CD14-positive monocyte (primary cell): ENCODE measurements at regions not wholly inside any gene's neighbourhood (a gene's known extent, or its start where the extent isn't known, plus 50 kb on each side); places are given as distances from the start of the nearest gene placed in this dataset.

Source experiments
- DNase-seq, 3 donors: peaks; one replicate each; pipeline ENCODE4 v3.0.0-alpha.2; 2011 to 2022
- H2AFZ ChIP-seq: 2 replicates; pipeline ENCODE4 v1.6.0; 2012; ENCODE audit warnings: mild to moderate bottlenecking, low read depth, low read length, inconsistent platforms; ENCODE audit not compliant: insufficient read depth, poor library complexity, severe bottlenecking
- H3K27ac ChIP-seq, 2 donors: 1 replicate in 1 of 2; 2 replicates in 1 of 2; pipeline ENCODE4 v1.5.1; 2012 to 2013; ENCODE audit warnings: low read length in 2 of 2, control low read depth in 1 of 2, inconsistent platforms in 1 of 2, low read depth in 1 of 2, mild to moderate bottlenecking in 1 of 2
- H3K27me3 ChIP-seq, 2 donors: one replicate each; pipeline versions ENCODE4 v1.6.0 to v1.6.1; 2011 to 2013; ENCODE audit warnings: low read length in 2 of 2; ENCODE audit not compliant: control insufficient read depth in 2 of 2, insufficient read depth in 2 of 2
- H3K36me3 ChIP-seq, 2 donors: replicated peaks in 1 of 2; 1 replicate in 1 of 2; 2 replicates in 1 of 2; pipeline versions ENCODE4 v1.5.1 to v1.6.1; 2012 to 2013; ENCODE audit warnings: low read length in 2 of 2, control low read depth in 1 of 2, inconsistent platforms in 1 of 2, mild to moderate bottlenecking in 1 of 2; ENCODE audit not compliant: insufficient read depth in 2 of 2, control insufficient read depth in 1 of 2
- H3K4me1 ChIP-seq, 2 donors: 1 replicate in 1 of 2; 2 replicates in 1 of 2; pipeline versions ENCODE4 v1.5.1 to v1.6.1; 2012 to 2013; ENCODE audit warnings: low read length in 2 of 2, control low read depth in 1 of 2, inconsistent platforms in 1 of 2, mild to moderate bottlenecking in 1 of 2, moderate library complexity in 1 of 2; ENCODE audit not compliant: insufficient read depth in 2 of 2, control insufficient read depth in 1 of 2
- H3K4me2 ChIP-seq: replicated peaks from 2 replicates; pipeline ENCODE3; 2012; ENCODE audit warnings: low read length, moderate library complexity, mild to moderate bottlenecking; ENCODE audit not compliant: poor library complexity, severe bottlenecking; ENCODE audit errors: extremely low read depth
- H3K4me3 ChIP-seq, 3 experiments: fragments of 200-600 bp in 1 of 3; sonication (generic) in 1 of 3; replicated peaks in 1 of 3; 1 replicate in 2 of 3; 2 replicates in 1 of 3; pipeline ENCODE4 v1.5.1; 2011 to 2013; ENCODE audit warnings: low read length in 3 of 3, mild to moderate bottlenecking in 3 of 3, control low read depth in 2 of 3, low read depth in 2 of 3, inconsistent platforms in 1 of 3, moderate library complexity in 1 of 3
- H3K79me2 ChIP-seq: 2 replicates; pipeline ENCODE4 v1.6.0; 2012; ENCODE audit warnings: mild to moderate bottlenecking, control low read depth, inconsistent platforms, low read length, moderate library complexity; ENCODE audit not compliant: insufficient read depth
- H3K9ac ChIP-seq: 2 replicates; pipeline ENCODE4 v1.6.0; 2017; ENCODE audit warnings: low read length, mild to moderate bottlenecking; ENCODE audit not compliant: insufficient read depth, poor library complexity, severe bottlenecking
- H3K9me3 ChIP-seq, 2 donors: replicated peaks in 1 of 2; 1 replicate in 1 of 2; 2 replicates in 1 of 2; pipeline versions ENCODE4 v1.5.1 to v1.6.1; 2012 to 2013; ENCODE audit warnings: low read length in 2 of 2, control low read depth in 1 of 2; ENCODE audit not compliant: control insufficient read depth in 1 of 2, insufficient read depth in 1 of 2
- H4K20me1 ChIP-seq: 2 replicates; pipeline ENCODE4 v1.6.0; 2012; ENCODE audit warnings: mild to moderate bottlenecking, low read length, control low read depth, moderate library complexity; ENCODE audit not compliant: insufficient read depth
- H3K27ac Mint-ChIP-seq, 7 donors: one replicate each; pipeline ENCODE4 v1.8.0; 2020; ENCODE audit warnings: mild to moderate bottlenecking in 7 of 7, mixed read lengths in 7 of 7, moderate library complexity in 6 of 7, inconsistent platforms in 2 of 7
- H3K27me3 Mint-ChIP-seq, 3 donors: one replicate each; pipeline ENCODE4 v1.8.0; 2021 to 2022; ENCODE audit warnings: low read depth in 3 of 3, mild to moderate bottlenecking in 3 of 3, mixed read lengths in 3 of 3, moderate library complexity in 3 of 3, inconsistent platforms in 1 of 3
- H3K36me3 Mint-ChIP-seq, 2 donors: one replicate each; pipeline ENCODE4 v1.8.0; 2020; ENCODE audit warnings: mixed read lengths in 2 of 2, inconsistent platforms in 1 of 2, mild to moderate bottlenecking in 1 of 2
- H3K4me1 Mint-ChIP-seq: one replicate; pipeline ENCODE4 v1.8.0; 2020; ENCODE audit warnings: mild to moderate bottlenecking, mixed read lengths
- H3K4me3 Mint-ChIP-seq, 2 donors: one replicate each; pipeline ENCODE4 v1.8.0; 2020; ENCODE audit warnings: mild to moderate bottlenecking in 2 of 2, mixed read lengths in 2 of 2, moderate library complexity in 1 of 2
- H3K9me3 Mint-ChIP-seq, 7 donors: one replicate each; pipeline ENCODE4 v1.8.0; 2020 to 2022; ENCODE audit warnings: mixed read lengths in 7 of 7, mild to moderate bottlenecking in 6 of 7, moderate library complexity in 6 of 7, inconsistent platforms in 2 of 7
- WGBS: methylation state at CpG from one replicate; pipeline ENCODE4 v1.1.5; 2013; ENCODE audit warnings: missing lambda C conversion rate; ENCODE audit not compliant: insufficient coverage; 5-methylcytosine and 5-hydroxymethylcytosine counted together
- intact Hi-C, 2 donors: fragments of 100-400 bp; cut with micrococcal nuclease; formaldehyde crosslinking; loops; one replicate each; pipeline versions ENCODE4 v1.15.0 to v1.15.1; 2023
- TF ChIP-seq, protein P1 (sequence below): fragments of 200-600 bp; IDR thresholded peaks from one replicate; pipeline ENCODE4 v1.8.0; 2022; ENCODE audit warnings: antibody characterized with exemption, mild to moderate bottlenecking

GRCh38 chr5:30838936-30839496 is 354.5 kb upstream of the CDH6 start:
- Mint-ChIP-seq H3K9me3 (peaks cover 0 to 11% (median 5%) of the 10 kb centered on the region in 7 donors), H3K36me3 (no peaks in the 10 kb centered on the region), H3K4me1 (no peaks in the 10 kb centered on the region), H3K4me3 (no peak overlapping the region), H3K27ac (no peak overlapping the region), H3K27me3 (no peaks in the 10 kb centered on the region)
- WGBS: 33% methylated on average over 2 of the region's 3 CpGs
- Histone ChIP-seq H3K9me3 (no peaks in the 10 kb centered on the region), H3K27ac (no peak overlapping the region), H3K79me2 (no peaks in the 10 kb centered on the region), H3K4me2 (no peak overlapping the region), H3K9ac (no peak overlapping the region), H2AFZ (no peak overlapping the region), H3K27me3 (no peaks in the 10 kb centered on the region), H3K4me3 (no peak overlapping the region), H3K36me3 (no peaks in the 10 kb centered on the region), H4K20me1 (no peaks in the 10 kb centered on the region), H3K4me1 (no peaks in the 10 kb centered on the region)
- TF ChIP-seq, protein P1, sequence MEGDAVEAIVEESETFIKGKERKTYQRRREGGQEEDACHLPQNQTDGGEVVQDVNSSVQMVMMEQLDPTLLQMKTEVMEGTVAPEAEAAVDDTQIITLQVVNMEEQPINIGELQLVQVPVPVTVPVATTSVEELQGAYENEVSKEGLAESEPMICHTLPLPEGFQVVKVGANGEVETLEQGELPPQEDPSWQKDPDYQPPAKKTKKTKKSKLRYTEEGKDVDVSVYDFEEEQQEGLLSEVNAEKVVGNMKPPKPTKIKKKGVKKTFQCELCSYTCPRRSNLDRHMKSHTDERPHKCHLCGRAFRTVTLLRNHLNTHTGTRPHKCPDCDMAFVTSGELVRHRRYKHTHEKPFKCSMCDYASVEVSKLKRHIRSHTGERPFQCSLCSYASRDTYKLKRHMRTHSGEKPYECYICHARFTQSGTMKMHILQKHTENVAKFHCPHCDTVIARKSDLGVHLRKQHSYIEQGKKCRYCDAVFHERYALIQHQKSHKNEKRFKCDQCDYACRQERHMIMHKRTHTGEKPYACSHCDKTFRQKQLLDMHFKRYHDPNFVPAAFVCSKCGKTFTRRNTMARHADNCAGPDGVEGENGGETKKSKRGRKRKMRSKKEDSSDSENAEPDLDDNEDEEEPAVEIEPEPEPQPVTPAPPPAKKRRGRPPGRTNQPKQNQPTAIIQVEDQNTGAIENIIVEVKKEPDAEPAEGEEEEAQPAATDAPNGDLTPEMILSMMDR: no peak
- no peak for DNase-seq
- intact Hi-C loops: no loop called here

GRCh38 chr5:30832519-30832918 is 361.0 kb upstream of the CDH6 start:
- intact Hi-C loops: no loop called here
- Mint-ChIP-seq H3K27ac (no peak overlapping the region), H3K4me3 (no peak overlapping the region), H3K27me3 (no peaks in the 10 kb centered on the region), H3K9me3 (peaks cover 0 to 12% (median 5%) of the 10 kb centered on the region in 7 donors), H3K4me1 (no peaks in the 10 kb centered on the region), H3K36me3 (no peaks in the 10 kb centered on the region)
- no peak for DNase-seq
- Histone ChIP-seq H4K20me1 (no peaks in the 10 kb centered on the region), H3K4me3 (no peak overlapping the region), H2AFZ (no peak overlapping the region), H3K79me2 (no peaks in the 10 kb centered on the region), H3K27ac (no peak overlapping the region), H3K27me3 (no peaks in the 10 kb centered on the region), H3K4me2 (no peak overlapping the region), H3K9ac (no peak overlapping the region), H3K4me1 (no peaks in the 10 kb centered on the region), H3K36me3 (no peaks in the 10 kb centered on the region), H3K9me3 (peaks cover under 1 to 1% of the 10 kb centered on the region in 2 donors)
- TF ChIP-seq, protein P1: no peak
